ENCODE measurements at regions not wholly inside any gene's neighbourhood (a gene's known extent, or its start where the extent isn't known, plus 50 kb on each side); places are given as distances from the start of the nearest gene placed in this dataset.

GRCh38 chr14:43595096-43595772 lies 911.8 kb downstream of the FSCB start:
- Histone ChIP-seq H3K4me3 (replicated peaks in 1 of 4; ENCODE audit: control extremely low read depth in 1 of 4, insufficient read depth in 1 of 4, low read depth in 3 of 4, low read length in 4 of 4) (no peak overlapping the region), H3K27ac (ENCODE audit: insufficient read depth, low read length) (no peak overlapping the region), H3K9ac (ENCODE audit: insufficient read depth, low read length) (no peak overlapping the region), H3K9me3 (ENCODE audit: control insufficient read depth, insufficient read depth, low read depth, low read length) (no peaks in the 10 kb centered on the region), H3K79me2 (ENCODE audit: control insufficient read depth, insufficient read depth, low read length) (no peaks in the 10 kb centered on the region), H2AFZ (ENCODE audit: low read length) (no peak overlapping the region), H4K20me1 (ENCODE audit: control insufficient read depth, extremely low read depth, insufficient read depth, low read length) (no peaks in the 10 kb centered on the region), H3K4me2 (ENCODE audit: extremely low read depth, insufficient read depth, low read length) (no peak overlapping the region), H3K36me3 (ENCODE audit: control insufficient read depth, insufficient read depth, low read length) (no peaks in the 10 kb centered on the region), H3K27me3 (ENCODE audit: control insufficient read depth, insufficient read depth, low read length) (no peaks in the 10 kb centered on the region), H3K4me1 (ENCODE audit: control insufficient read depth, extremely low read depth, insufficient read depth, low read length) (no peaks in the 10 kb centered on the region)
- TF ChIP-seq EZH2 (IDR thresholded peaks at IDR 0.05; ENCODE audit: low read length, missing control alignments) (no peak), CTCF (conservative IDR thresholded peaks at IDR 0.05 in 1 of 2, IDR thresholded peaks at IDR 0.05 in 1 of 2; ENCODE audit: low read depth in 1 of 2, low read length in 2 of 2) (no peak)
- DNase-seq (ENCODE audit: low read depth in 2 of 2), result no peak

GRCh38 chr14:43591776-43592175 lies 915.3 kb downstream of the FSCB start:
- Histone ChIP-seq H3K9ac (ENCODE audit: insufficient read depth, low read length) (no peak overlapping the region), H4K20me1 (ENCODE audit: control insufficient read depth, extremely low read depth, insufficient read depth, low read length) (no peaks in the 10 kb centered on the region), H2AFZ (ENCODE audit: low read length) (no peak overlapping the region), H3K27ac (ENCODE audit: insufficient read depth, low read length) (no peak overlapping the region), H3K79me2 (ENCODE audit: control insufficient read depth, insufficient read depth, low read length) (no peaks in the 10 kb centered on the region), H3K4me3 (replicated peaks in 1 of 4; ENCODE audit: control extremely low read depth in 1 of 4, insufficient read depth in 1 of 4, low read depth in 3 of 4, low read length in 4 of 4) (no peak overlapping the region), H3K27me3 (ENCODE audit: control insufficient read depth, insufficient read depth, low read length) (no peaks in the 10 kb centered on the region), H3K9me3 (ENCODE audit: control insufficient read depth, insufficient read depth, low read depth, low read length) (no peaks in the 10 kb centered on the region), H3K4me1 (ENCODE audit: control insufficient read depth, extremely low read depth, insufficient read depth, low read length) (no peaks in the 10 kb centered on the region), H3K4me2 (ENCODE audit: extremely low read depth, insufficient read depth, low read length) (no peak overlapping the region), H3K36me3 (ENCODE audit: control insufficient read depth, insufficient read depth, low read length) (no peaks in the 10 kb centered on the region)
- no peak for DNase-seq (ENCODE audit: low read depth in 2 of 2)
- TF ChIP-seq EZH2 (IDR thresholded peaks at IDR 0.05; ENCODE audit: low read length, missing control alignments) (no peak), CTCF (conservative IDR thresholded peaks at IDR 0.05 in 1 of 2, IDR thresholded peaks at IDR 0.05 in 1 of 2; ENCODE audit: low read depth in 1 of 2, low read length in 2 of 2) (no peak)

GRCh38 chr14:43587183-43587582 lies 919.9 kb downstream of the FSCB start:
- H3K9ac ChIP-seq (ENCODE audit: insufficient read depth, low read length), result no peak overlapping the region
- no peaks in the 10 kb centered on the region for H3K9me3 ChIP-seq (ENCODE audit: control insufficient read depth, insufficient read depth, low read depth, low read length)
- no peak overlapping the region for H2AFZ ChIP-seq (ENCODE audit: low read length)
- no peak for DNase-seq (ENCODE audit: low read depth in 2 of 2)
- H3K27me3 ChIP-seq (ENCODE audit: control insufficient read depth, insufficient read depth, low read length), result no peaks in the 10 kb centered on the region
- no peak overlapping the region for H3K4me2 ChIP-seq (ENCODE audit: extremely low read depth, insufficient read depth, low read length)
- no peak overlapping the region for H3K4me3 ChIP-seq (replicated peaks in 1 of 4; ENCODE audit: control extremely low read depth in 1 of 4, insufficient read depth in 1 of 4, low read depth in 3 of 4, low read length in 4 of 4)
- H3K27ac ChIP-seq (ENCODE audit: insufficient read depth, low read length), result no peak overlapping the region
- no peaks in the 10 kb centered on the region for H3K4me1 ChIP-seq (ENCODE audit: control insufficient read depth, extremely low read depth, insufficient read depth, low read length)
- H3K79me2 ChIP-seq (ENCODE audit: control insufficient read depth, insufficient read depth, low read length), result no peaks in the 10 kb centered on the region
- TF ChIP-seq EZH2 (IDR thresholded peaks at IDR 0.05; ENCODE audit: low read length, missing control alignments) (no peak), CTCF (conservative IDR thresholded peaks at IDR 0.05 in 1 of 2, IDR thresholded peaks at IDR 0.05 in 1 of 2; ENCODE audit: low read depth in 1 of 2, low read length in 2 of 2) (no peak)
- no peaks in the 10 kb centered on the region for H4K20me1 ChIP-seq (ENCODE audit: control insufficient read depth, extremely low read depth, insufficient read depth, low read length)
- no peaks in the 10 kb centered on the region for H3K36me3 ChIP-seq (ENCODE audit: control insufficient read depth, insufficient read depth, low read length)
